ENCODE measurements at regions not wholly inside any gene's neighbourhood (a gene's known extent, or its start where the extent isn't known, plus 50 kb on each side); places are given as distances from the start of the nearest gene placed in this dataset.
"Not testable (repeated sequence)": the region's sequence is repeated elsewhere in the genome, so short reads cannot be mapped to it uniquely, and the experiment has no call there.

GRCh38 chr2:140178234-140178633 lies 1398.0 kb upstream of the NXPH2 start:
- no peak for DNase-seq

DNA sequence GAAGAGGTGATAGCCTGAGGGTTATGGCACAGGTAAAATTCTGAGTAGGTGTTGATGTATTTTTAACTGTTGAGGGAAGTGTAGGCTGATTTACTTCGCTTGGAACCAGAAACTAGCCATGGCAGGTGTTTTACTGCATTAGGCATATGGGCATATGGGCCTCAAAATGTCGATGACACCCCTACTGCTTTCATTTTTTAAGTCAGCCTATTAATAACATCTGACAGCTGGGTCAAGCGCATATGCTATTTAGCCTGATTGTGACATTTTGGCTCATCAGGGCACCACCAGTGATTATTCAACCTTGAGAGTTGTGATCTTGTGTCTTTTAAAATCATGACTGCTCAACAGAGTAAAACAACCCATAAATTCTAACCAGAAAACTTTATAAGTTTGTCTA lies 1396.9 kb upstream of the NXPH2 start:
- DNase-seq: no peak

- DNase-seq: no peak
Observed at GRCh38 chr2:140173790-140174189, 1393.6 kb upstream of the NXPH2 start.

DNA sequence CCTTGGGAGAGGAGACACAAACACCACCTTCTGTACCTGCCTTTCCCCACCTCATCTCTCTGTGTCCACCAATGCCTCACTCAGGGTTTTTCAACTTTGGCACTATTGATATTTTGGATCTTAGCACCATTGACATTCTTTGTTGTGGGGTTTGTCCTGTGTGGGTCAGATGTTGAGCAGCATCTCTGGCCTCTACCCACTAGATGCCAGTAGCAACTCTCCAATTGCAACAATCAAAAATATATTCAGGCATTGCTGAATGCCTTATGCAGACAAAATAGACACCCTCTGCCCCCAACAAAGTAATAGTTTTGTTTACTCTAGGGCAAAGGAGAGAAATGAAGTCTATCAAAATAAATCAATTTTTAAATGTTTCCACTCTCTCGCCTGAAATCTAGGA lies 1384.3 kb upstream of the NXPH2 start:
- no peak for DNase-seq

GRCh38 chr2:140158259-140158658 lies 1378.1 kb upstream of the NXPH2 start:
- DNase-seq: no peak

DNA sequence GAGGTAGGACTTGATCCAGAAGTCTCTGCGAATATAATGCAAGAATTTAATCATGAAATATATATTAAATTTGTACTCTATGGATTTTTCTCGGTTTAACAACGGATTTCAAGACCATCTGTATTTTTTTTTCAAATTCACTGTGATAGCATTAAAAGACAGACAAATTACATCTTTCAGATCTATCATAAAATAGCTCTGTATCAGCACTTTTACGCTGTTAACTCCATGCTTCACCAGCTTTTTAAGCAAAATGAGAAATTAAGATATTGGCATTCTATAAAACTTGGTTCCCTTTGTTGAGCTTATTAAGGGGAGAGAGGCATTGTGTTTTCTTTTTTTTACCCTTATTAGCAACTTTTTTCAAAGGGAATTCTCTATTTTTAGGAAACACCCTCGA lies 1377.6 kb upstream of the NXPH2 start:
- no peak for DNase-seq

- DNase-seq: no peak
Observed at GRCh38 chr2:140154706-140155105, 1374.5 kb upstream of the NXPH2 start.

GRCh38 chr2:140154271-140154670 lies 1374.1 kb upstream of the NXPH2 start:
- DNase-seq: no peak

GRCh38 chr2:140144611-140145010 lies 1364.4 kb upstream of the NXPH2 start:
- no peak for DNase-seq

GRCh38 chr2:140138736-140139135 lies 1358.5 kb upstream of the NXPH2 start:
- DNase-seq: no peak

DNA sequence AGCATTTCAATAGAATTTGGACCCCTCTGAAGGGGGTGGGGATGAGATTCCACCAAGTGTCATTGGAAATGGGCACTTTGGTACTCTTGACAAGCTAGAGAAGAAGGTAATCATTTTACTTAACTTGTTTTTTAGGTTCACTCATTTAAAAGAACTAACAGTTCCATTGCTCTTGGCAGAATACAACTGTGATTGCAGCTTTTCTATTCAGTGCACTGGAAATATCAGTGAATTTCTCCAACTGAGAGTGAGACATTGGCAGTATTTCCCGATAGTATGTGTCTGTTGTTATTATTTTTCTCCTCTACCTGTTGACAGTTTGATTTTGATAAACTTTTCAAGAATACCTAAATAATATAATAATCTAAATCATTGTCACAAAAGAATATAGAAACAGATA lies 1356.7 kb upstream of the NXPH2 start:
- no peak for DNase-seq

- DNase-seq: no peak
Observed at GRCh38 chr2:140136366-140136765, 1356.2 kb upstream of the NXPH2 start.

GRCh38 chr2:140128909-140129308 lies 1348.7 kb upstream of the NXPH2 start:
- DNase-seq: no peak

DNA sequence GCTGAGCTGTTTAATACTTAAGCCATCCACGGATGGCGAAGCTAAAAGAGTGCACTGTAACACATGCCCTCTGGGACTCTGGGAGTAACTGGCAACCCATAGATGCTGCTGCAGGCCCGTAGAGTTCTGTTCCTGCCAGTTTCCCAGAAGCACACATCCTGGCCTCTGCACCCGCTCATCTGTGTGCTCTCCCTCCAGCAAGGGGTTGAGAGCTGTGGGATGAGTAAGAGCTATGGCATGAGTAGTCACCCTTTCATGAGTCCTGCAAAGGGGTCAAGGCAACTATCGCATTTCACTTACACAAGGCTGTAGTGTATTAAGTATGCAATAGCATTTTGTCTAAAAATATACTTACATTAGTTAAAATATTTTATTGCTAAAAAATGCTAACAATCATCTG lies 1341.8 kb upstream of the NXPH2 start:
- no peak for DNase-seq

DNA sequence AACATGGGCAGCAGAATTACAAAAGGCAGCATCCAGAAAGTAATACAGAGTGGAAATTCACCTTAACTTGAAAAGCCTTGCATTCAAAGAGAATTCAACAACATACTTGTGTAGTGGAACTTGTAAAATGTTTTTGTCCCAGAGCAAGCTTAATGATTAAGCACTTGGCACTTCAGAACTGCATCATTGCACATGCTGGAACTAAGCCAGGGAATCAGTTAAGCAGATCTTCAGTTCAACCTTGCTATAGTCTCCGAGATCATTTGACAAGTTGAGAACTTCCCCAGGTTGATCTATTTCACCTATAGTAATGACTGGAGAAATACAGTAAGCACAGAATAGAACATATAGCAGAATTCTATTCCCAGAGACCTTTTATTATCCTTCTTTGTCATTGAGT lies 1337.2 kb upstream of the NXPH2 start:
- no peak for DNase-seq

DNA sequence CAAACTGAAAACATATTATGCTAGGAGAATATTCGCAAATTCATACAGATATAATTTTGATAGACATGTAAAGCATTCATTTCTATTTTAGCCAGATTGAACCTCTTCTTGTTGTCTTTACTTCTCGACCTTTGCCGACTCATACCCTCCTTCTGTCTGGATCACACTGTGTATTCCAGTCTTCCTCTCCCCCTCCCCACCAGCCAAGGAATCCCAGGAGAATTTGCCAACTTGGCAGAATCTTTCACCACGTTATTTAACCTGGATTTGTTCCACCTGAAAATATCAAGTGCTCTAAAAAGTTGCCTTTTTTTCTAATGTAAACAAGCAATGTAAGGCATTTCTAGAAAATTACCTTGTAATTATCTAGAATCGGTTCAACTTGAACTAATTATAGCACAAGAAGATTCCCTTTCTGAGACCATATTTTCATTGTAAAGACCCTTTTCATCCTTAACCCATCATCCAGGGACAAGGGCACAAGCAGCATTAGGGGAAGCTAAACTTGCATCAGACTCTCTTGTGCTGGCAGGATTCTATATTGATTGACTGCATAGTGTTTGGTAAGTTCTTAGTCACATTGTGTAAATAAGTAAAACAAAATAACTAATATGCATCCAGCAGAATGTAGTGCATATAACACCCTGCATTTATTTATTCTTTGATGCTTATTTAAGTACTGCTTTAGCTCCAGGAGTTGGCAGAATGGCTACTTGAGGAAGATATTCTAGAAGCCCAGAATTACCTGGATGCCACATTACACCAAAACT lies 1328.7 kb upstream of the NXPH2 start:
- no peak for DNase-seq

- no peak for DNase-seq
Observed at GRCh38 chr2:140091926-140092325, 1311.7 kb upstream of the NXPH2 start.

GRCh38 chr2:140086964-140087363 lies 1306.8 kb upstream of the NXPH2 start:
- DNase-seq: no peak

GRCh38 chr2:140085674-140086073 lies 1305.5 kb upstream of the NXPH2 start:
- no peak for DNase-seq

GRCh38 chr2:140079038-140079437 lies 1298.8 kb upstream of the NXPH2 start:
- DNase-seq: no peak

DNA sequence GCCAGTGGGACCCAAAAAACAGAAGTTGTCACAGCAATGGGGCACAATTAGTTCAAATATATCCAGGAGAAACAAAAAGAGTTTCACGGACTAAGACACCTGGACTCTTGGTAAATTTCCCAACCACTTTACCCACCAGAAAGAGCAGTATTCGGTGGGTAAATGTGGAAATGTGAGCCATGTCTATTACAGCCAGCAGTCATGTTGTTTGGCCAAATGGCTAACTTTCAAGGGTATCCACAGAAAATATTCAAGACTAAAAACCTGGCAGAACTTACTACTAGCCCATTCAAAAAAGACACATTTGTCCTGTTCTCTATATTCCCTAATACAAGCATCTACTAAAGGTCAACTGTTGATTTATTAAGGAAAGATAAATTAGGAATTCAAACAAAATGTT lies 1296.0 kb upstream of the NXPH2 start:
- DNase-seq: no peak

DNA sequence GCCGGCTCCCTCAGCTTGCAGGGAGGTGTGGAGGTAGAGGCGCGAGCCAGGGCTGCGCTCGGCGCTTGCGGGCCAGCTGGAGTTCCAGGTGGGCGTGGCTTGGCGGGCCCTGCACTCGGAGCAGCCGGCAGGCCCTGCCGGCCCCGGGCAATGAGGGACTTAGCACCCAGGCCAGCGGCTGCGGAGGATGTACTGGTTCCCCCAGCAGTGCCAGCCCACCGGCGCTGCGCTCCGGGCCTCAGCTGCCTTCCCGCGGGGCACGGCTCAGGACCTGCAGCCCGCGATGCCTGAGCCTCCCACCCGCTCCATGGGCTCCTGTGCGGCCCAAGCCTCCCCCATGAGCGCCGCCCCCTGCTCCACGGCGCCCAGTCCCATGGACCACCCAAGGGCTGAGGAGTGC lies 1293.6 kb upstream of the NXPH2 start:
- DNase-seq: not testable (repeated sequence)

DNA sequence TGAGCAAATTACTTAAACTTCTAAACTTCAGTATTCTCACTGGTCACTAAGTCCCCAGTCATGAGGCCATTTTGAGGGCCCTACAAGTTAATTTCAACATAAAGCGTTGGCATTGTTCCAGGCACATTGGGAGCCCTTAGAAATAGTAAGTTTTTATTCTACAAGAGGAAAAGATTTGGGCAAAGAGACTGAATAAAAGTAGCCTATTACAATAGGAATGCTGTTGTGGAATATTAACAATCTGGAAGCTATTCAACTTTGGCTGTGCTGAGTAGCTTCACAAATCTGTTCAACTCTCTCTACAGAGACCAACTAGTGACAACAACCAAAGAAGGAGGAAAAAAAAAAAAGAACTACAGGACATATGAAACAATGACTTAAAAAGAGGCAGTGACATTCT lies 1287.5 kb upstream of the NXPH2 start:
- DNase-seq: no peak

GRCh38 chr2:140064243-140064642 lies 1284.1 kb upstream of the NXPH2 start:
- DNase-seq: no peak

GRCh38 chr2:140063356-140063755 lies 1283.2 kb upstream of the NXPH2 start:
- DNase-seq: no peak

All from CD4-positive, alpha-beta T cell treated with Interleukin-4 for 1 hour (primary cell).